SK-N-SH (cell line): ENCODE measurements at regions not wholly inside any gene's neighbourhood (a gene's known extent, or its start where the extent isn't known, plus 50 kb on each side); places are given as distances from the start of the nearest gene placed in this dataset.

Experiments
- EP300 ChIP-seq, 2 experiments: IDR thresholded peaks; 2 replicates each; pipeline versions ENCODE4 v1.4.0 to v1.6.1; 2012; ENCODE audit warnings: borderline replicate concordance in 1 of 2, low read depth in 1 of 2, low read length in 1 of 2
- EZH2phosphoT487 ChIP-seq: fragments of 200-600 bp; sonication (generic); IDR thresholded peaks from 2 replicates; pipeline ENCODE4 v1.6.1; 2017; ENCODE audit warnings: low read depth, mixed run types, mild to moderate bottlenecking, antibody characterized with exemption, moderate library complexity, borderline replicate concordance
- FOXJ3 ChIP-seq: sonication (generic); formaldehyde crosslinking; IDR thresholded peaks from 2 replicates; pipeline ENCODE4 v1.5.1; 2020; ENCODE audit warnings: mild to moderate bottlenecking, missing genetic modification reagents
- MXI1 ChIP-seq: IDR thresholded peaks from 2 replicates; pipeline ENCODE4 v1.6.1; 2012; ENCODE audit warnings: mild to moderate bottlenecking, low read depth, low read length, improper control_type of control experiment
- NFIC ChIP-seq: IDR thresholded peaks from 2 replicates; pipeline ENCODE4 v1.4.0; 2012; ENCODE audit warnings: borderline replicate concordance
- RAD21 ChIP-seq: IDR thresholded peaks from 2 replicates; pipeline ENCODE4 v1.6.1; 2012; ENCODE audit warnings: mild to moderate bottlenecking, low read length
- RCOR1 ChIP-seq: fragments of 150-350 bp; IDR thresholded peaks from 2 replicates; pipeline ENCODE4 v1.6.1; 2017; ENCODE audit warnings: antibody characterized with exemption, low read length
- SMC3 ChIP-seq: IDR thresholded peaks from 2 replicates; pipeline ENCODE4 v1.6.1; 2012; ENCODE audit warnings: low read depth, low read length, improper control_type of control experiment
- TF ChIP-seq, protein P1 (sequence below): IDR thresholded peaks from 2 replicates; pipeline ENCODE4 v1.4.0; 2012; ENCODE audit warnings: low read depth, borderline replicate concordance
- TF ChIP-seq, protein P2 (sequence below): IDR thresholded peaks from 2 replicates; pipeline ENCODE4 v1.4.0; 2012; ENCODE audit warnings: low read depth
- TF ChIP-seq, protein P3 (sequence below): fragments of 200-600 bp; sonication (generic); IDR thresholded peaks from 2 replicates; pipeline ENCODE4 v1.6.1; 2017; ENCODE audit warnings: antibody characterized with exemption, mild to moderate bottlenecking, moderate library complexity

DNA sequence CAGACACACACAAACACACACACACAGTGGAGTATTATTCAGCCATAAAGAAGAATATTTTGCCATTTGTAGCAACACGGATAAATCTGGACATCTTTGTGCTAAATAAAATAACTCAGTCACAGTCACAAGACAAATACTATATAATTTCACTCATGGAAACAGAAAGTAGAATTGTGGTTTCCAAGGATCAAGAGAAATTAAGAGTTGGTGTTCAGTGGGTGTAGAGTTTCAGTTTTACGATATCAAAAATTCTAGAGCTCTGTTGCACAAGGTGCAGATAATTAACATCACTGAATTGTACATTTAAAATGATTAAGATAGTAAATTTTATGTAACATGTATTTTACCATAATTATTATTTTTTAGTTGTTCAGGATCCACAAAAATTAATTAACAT, 1235.0 kb downstream of the XPNPEP1 start:
- TF ChIP-seq, protein P1, sequence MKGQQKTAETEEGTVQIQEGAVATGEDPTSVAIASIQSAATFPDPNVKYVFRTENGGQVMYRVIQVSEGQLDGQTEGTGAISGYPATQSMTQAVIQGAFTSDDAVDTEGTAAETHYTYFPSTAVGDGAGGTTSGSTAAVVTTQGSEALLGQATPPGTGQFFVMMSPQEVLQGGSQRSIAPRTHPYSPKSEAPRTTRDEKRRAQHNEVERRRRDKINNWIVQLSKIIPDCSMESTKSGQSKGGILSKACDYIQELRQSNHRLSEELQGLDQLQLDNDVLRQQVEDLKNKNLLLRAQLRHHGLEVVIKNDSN, result no peak
- TF ChIP-seq FOXJ3 (CRISPR knock-in tag) (no peak), RCOR1 (no peak), NFIC (no peak), RAD21 (no peak), EZH2phosphoT487 (no peak), MXI1 (no peak), EP300 (IDR thresholded peaks at IDR 0.05; ENCODE audit: borderline replicate concordance in 1 of 2, low read depth in 1 of 2, low read length in 1 of 2) (no peak), SMC3 (no peak)
- TF ChIP-seq, protein P2, sequence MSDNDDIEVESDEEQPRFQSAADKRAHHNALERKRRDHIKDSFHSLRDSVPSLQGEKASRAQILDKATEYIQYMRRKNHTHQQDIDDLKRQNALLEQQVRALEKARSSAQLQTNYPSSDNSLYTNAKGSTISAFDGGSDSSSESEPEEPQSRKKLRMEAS, result no peak
- TF ChIP-seq, protein P3, sequence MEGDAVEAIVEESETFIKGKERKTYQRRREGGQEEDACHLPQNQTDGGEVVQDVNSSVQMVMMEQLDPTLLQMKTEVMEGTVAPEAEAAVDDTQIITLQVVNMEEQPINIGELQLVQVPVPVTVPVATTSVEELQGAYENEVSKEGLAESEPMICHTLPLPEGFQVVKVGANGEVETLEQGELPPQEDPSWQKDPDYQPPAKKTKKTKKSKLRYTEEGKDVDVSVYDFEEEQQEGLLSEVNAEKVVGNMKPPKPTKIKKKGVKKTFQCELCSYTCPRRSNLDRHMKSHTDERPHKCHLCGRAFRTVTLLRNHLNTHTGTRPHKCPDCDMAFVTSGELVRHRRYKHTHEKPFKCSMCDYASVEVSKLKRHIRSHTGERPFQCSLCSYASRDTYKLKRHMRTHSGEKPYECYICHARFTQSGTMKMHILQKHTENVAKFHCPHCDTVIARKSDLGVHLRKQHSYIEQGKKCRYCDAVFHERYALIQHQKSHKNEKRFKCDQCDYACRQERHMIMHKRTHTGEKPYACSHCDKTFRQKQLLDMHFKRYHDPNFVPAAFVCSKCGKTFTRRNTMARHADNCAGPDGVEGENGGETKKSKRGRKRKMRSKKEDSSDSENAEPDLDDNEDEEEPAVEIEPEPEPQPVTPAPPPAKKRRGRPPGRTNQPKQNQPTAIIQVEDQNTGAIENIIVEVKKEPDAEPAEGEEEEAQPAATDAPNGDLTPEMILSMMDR, result no peak
